ENCODE measurements at regions not wholly inside any gene's neighbourhood (a gene's known extent, or its start where the extent isn't known, plus 50 kb on each side); places are given as distances from the start of the nearest gene placed in this dataset.

- no peak overlapping the region for H3K9ac ChIP-seq (ENCODE audit: low read length)
- TF ChIP-seq CTCF (IDR thresholded peaks at IDR 0.05; ENCODE audit: poor library complexity, severe bottlenecking) (no peak), TAF1 (IDR thresholded peaks at IDR 0.05; ENCODE audit: low read depth) (no peak), RAD21 (conservative IDR thresholded peaks at IDR 0.05) (no peak), MXI1 (conservative IDR thresholded peaks at IDR 0.05; ENCODE audit: poor library complexity, severe bottlenecking) (no peak), EZH2 (IDR thresholded peaks at IDR 0.05; ENCODE audit: borderline replicate concordance, insufficient read depth, low read length, poor library complexity, severe bottlenecking) (no peak), SMC3 (conservative IDR thresholded peaks at IDR 0.05; ENCODE audit: poor library complexity) (no peak), EP300 (conservative IDR thresholded peaks at IDR 0.05; ENCODE audit: poor library complexity, severe bottlenecking) (no peak), POLR2AphosphoS5 (IDR thresholded peaks at IDR 0.05) (no peak)
- TF ChIP-seq, protein P1, sequence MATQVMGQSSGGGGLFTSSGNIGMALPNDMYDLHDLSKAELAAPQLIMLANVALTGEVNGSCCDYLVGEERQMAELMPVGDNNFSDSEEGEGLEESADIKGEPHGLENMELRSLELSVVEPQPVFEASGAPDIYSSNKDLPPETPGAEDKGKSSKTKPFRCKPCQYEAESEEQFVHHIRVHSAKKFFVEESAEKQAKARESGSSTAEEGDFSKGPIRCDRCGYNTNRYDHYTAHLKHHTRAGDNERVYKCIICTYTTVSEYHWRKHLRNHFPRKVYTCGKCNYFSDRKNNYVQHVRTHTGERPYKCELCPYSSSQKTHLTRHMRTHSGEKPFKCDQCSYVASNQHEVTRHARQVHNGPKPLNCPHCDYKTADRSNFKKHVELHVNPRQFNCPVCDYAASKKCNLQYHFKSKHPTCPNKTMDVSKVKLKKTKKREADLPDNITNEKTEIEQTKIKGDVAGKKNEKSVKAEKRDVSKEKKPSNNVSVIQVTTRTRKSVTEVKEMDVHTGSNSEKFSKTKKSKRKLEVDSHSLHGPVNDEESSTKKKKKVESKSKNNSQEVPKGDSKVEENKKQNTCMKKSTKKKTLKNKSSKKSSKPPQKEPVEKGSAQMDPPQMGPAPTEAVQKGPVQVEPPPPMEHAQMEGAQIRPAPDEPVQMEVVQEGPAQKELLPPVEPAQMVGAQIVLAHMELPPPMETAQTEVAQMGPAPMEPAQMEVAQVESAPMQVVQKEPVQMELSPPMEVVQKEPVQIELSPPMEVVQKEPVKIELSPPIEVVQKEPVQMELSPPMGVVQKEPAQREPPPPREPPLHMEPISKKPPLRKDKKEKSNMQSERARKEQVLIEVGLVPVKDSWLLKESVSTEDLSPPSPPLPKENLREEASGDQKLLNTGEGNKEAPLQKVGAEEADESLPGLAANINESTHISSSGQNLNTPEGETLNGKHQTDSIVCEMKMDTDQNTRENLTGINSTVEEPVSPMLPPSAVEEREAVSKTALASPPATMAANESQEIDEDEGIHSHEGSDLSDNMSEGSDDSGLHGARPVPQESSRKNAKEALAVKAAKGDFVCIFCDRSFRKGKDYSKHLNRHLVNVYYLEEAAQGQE (IDR thresholded peaks at IDR 0.05; ENCODE audit: borderline replicate concordance), result no peak
- no peaks in the 10 kb centered on the region for H3K27me3 ChIP-seq (ENCODE audit: insufficient read depth, low read depth, low read length)
- no peaks in the 10 kb centered on the region for H3K36me3 ChIP-seq (ENCODE audit: insufficient read depth, low read length)
- no peak overlapping the region for H3K4me2 ChIP-seq (ENCODE audit: low read length)
- H2AFZ ChIP-seq (ENCODE audit: low read depth, low read length), result no peak overlapping the region
- no peaks in the 10 kb centered on the region for H3K79me2 ChIP-seq (replicated peaks; ENCODE audit: insufficient read depth, low read length)
- no peaks in the 10 kb centered on the region for H3K9me2 ChIP-seq (ENCODE audit: insufficient read depth, low read length)
- no peak overlapping the region for H3K27ac ChIP-seq (ENCODE audit: low read length)
- no peaks in the 10 kb centered on the region for H3K9me3 ChIP-seq (ENCODE audit: low read length)
- no peaks in the 10 kb centered on the region for H4K20me1 ChIP-seq (ENCODE audit: insufficient read depth)
- H3K4me3 ChIP-seq (ENCODE audit: low read length), result no peak overlapping the region
- no peaks in the 10 kb centered on the region for H3F3A ChIP-seq (ENCODE audit: insufficient read depth, low read length, poor library complexity, severe bottlenecking)
Measured at GRCh38 chr1:114231301-114231700, 77.6 kb upstream of the SYT6 start.

DNA sequence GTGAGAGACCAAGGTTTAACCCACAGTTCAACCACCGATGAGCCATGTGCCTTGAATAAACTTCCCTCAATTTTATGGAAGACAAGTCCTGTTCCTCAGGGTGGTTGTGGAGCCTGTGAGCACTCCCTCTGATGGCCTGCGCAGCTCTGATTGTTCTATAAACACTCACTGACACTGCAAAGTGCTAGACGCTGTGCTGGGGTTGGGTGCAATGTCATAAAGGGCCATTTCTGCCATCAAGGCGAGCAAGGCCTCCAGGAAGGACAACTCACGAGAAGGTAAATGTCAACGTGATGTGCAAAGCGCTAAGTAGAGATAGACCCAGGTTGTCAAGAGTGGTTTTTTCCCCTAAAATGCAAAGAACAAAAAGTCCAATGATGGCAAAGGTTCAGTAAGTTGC lies 75.7 kb upstream of the SYT6 start:
- no peaks in the 10 kb centered on the region for H3F3A ChIP-seq (ENCODE audit: insufficient read depth, low read length, poor library complexity, severe bottlenecking)
- H3K36me3 ChIP-seq (ENCODE audit: insufficient read depth, low read length), result no peaks in the 10 kb centered on the region
- H3K4me2 ChIP-seq (ENCODE audit: low read length), result no peak overlapping the region
- H2AFZ ChIP-seq (ENCODE audit: low read depth, low read length), result no peak overlapping the region
- H3K79me2 ChIP-seq (replicated peaks; ENCODE audit: insufficient read depth, low read length), result no peaks in the 10 kb centered on the region
- no peaks in the 10 kb centered on the region for H3K9me2 ChIP-seq (ENCODE audit: insufficient read depth, low read length)
- H3K9ac ChIP-seq (ENCODE audit: low read length), result no peak overlapping the region
- no peaks in the 10 kb centered on the region for H3K27me3 ChIP-seq (ENCODE audit: insufficient read depth, low read depth, low read length)
- H3K27ac ChIP-seq (ENCODE audit: low read length), result no peak overlapping the region
- no peaks in the 10 kb centered on the region for H4K20me1 ChIP-seq (ENCODE audit: insufficient read depth)
- TF ChIP-seq POLR2AphosphoS5 (IDR thresholded peaks at IDR 0.05) (no peak), RAD21 (conservative IDR thresholded peaks at IDR 0.05) (no peak), MXI1 (conservative IDR thresholded peaks at IDR 0.05; ENCODE audit: poor library complexity, severe bottlenecking) (no peak), TAF1 (IDR thresholded peaks at IDR 0.05; ENCODE audit: low read depth) (no peak), CTCF (IDR thresholded peaks at IDR 0.05; ENCODE audit: poor library complexity, severe bottlenecking) (no peak), SMC3 (conservative IDR thresholded peaks at IDR 0.05; ENCODE audit: poor library complexity) (no peak), EZH2 (IDR thresholded peaks at IDR 0.05; ENCODE audit: borderline replicate concordance, insufficient read depth, low read length, poor library complexity, severe bottlenecking) (no peak), EP300 (conservative IDR thresholded peaks at IDR 0.05; ENCODE audit: poor library complexity, severe bottlenecking) (no peak)
- TF ChIP-seq, protein P1 (IDR thresholded peaks at IDR 0.05; ENCODE audit: borderline replicate concordance), result no peak
- no peaks in the 10 kb centered on the region for H3K9me3 ChIP-seq (ENCODE audit: low read length)
- H3K4me3 ChIP-seq (ENCODE audit: low read length), result no peak overlapping the region
